ENCODE measurements at regions not wholly inside any gene's neighbourhood (a gene's known extent, or its start where the extent isn't known, plus 50 kb on each side); places are given as distances from the start of the nearest gene placed in this dataset.
A peak's percentile ranks its signal among the peaks of the same experiment; 100 is the strongest.
"Not testable (repeated sequence)": the region's sequence is repeated elsewhere in the genome, so short reads cannot be mapped to it uniquely, and the experiment has no call there.

GRCh38 chr6:125549202-125549884, 200.1 kb upstream of the HEY2 start:
- no peak for DNase-seq

- no peak for DNase-seq
These were observed 198.5 kb upstream of the HEY2 start for GRCh38 chr6:125550892-125551291.

GRCh38 chr6:125552819-125553218, 196.6 kb upstream of the HEY2 start:
- no peak for DNase-seq

GRCh38 chr6:125554456-125554855, 195.0 kb upstream of the HEY2 start:
- no peak for DNase-seq

GRCh38 chr6:125558241-125558843, 191.1 kb upstream of the HEY2 start:
- no peak for DNase-seq

GRCh38 chr6:125558907-125559306, 190.5 kb upstream of the HEY2 start:
- DNase-seq, result no peak

GRCh38 chr6:125562156-125562555, 187.3 kb upstream of the HEY2 start:
- no peak for DNase-seq

- DNase-seq, result no peak
These were observed 184.5 kb upstream of the HEY2 start for GRCh38 chr6:125564941-125565340.

- DNase-seq, result no peak
These were observed 182.0 kb upstream of the HEY2 start for GRCh38 chr6:125567407-125567806.

- no peak for DNase-seq
These were observed 180.8 kb upstream of the HEY2 start for GRCh38 chr6:125568609-125569008.

- peak; percentile 46 for DNase-seq
These were observed 178.9 kb upstream of the HEY2 start for GRCh38 chr6:125570526-125570925.

GRCh38 chr6:125571207-125571755, 178.2 kb upstream of the HEY2 start:
- no peak for DNase-seq

GRCh38 chr6:125574604-125575003, 174.8 kb upstream of the HEY2 start:
- no peak for DNase-seq

GRCh38 chr6:125577124-125577662, 172.2 kb upstream of the HEY2 start:
- DNase-seq, result no peak

- DNase-seq, result peak; percentile 81
These were observed 164.9 kb upstream of the HEY2 start for GRCh38 chr6:125584468-125584939.

- no peak for DNase-seq
These were observed 164.0 kb upstream of the HEY2 start for GRCh38 chr6:125585470-125585869.

- DNase-seq, result peak; percentile 64
These were observed 163.4 kb upstream of the HEY2 start for GRCh38 chr6:125586074-125586473.

GRCh38 chr6:125586605-125587004, 162.8 kb upstream of the HEY2 start:
- DNase-seq, result no peak

GRCh38 chr6:125587666-125588632, 161.5 kb upstream of the HEY2 start:
- peak; percentile 14 for DNase-seq

GRCh38 chr6:125591796-125592195, 157.6 kb upstream of the HEY2 start:
- DNase-seq, result not testable (repeated sequence)

- DNase-seq, result no peak
These were observed 155.7 kb upstream of the HEY2 start for GRCh38 chr6:125593746-125594145.

- no peak for DNase-seq
These were observed 153.4 kb upstream of the HEY2 start for GRCh38 chr6:125596020-125596419.

Measured in fibroblast of skin of back (primary cell).